Bronchial epithelial cell (primary cell): ENCODE measurements at regions not wholly inside any gene's neighbourhood (a gene's known extent, or its start where the extent isn't known, plus 50 kb on each side); places are given as distances from the start of the nearest gene placed in this dataset.

Experiments
- DNase-seq: peaks from one replicate; pipeline ENCODE4 v3.0.0-alpha.2; 2010; ENCODE audit warnings: low read depth
- FAIRE-seq: peaks from 2 replicates; lab custom pipeline; 2011; peaks lifted over from hg19 to GRCh38; lab: Jason Lieb, UNC
- H3K27me3 ChIP-seq: 2 replicates; pipeline ENCODE4 v1.5.1; 2011; ENCODE audit warnings: low read length; ENCODE audit not compliant: control insufficient read depth, insufficient read depth
- H3K36me3 ChIP-seq: 2 replicates; pipeline ENCODE4 v1.5.1; 2011; ENCODE audit warnings: low read length; ENCODE audit not compliant: control insufficient read depth, insufficient read depth
- H3K4me3 ChIP-seq: 2 replicates; pipeline ENCODE4 v1.5.1; 2011; ENCODE audit warnings: mild to moderate bottlenecking, low read depth, low read length, control low read depth
- TF ChIP-seq, protein P1 (sequence below): IDR thresholded peaks from 2 replicates; pipeline ENCODE4 v1.5.1; 2011; ENCODE audit warnings: mild to moderate bottlenecking, moderate library complexity, low read length, control low read depth, inconsistent platforms; ENCODE audit not compliant: insufficient read depth, severe bottlenecking

DNA sequence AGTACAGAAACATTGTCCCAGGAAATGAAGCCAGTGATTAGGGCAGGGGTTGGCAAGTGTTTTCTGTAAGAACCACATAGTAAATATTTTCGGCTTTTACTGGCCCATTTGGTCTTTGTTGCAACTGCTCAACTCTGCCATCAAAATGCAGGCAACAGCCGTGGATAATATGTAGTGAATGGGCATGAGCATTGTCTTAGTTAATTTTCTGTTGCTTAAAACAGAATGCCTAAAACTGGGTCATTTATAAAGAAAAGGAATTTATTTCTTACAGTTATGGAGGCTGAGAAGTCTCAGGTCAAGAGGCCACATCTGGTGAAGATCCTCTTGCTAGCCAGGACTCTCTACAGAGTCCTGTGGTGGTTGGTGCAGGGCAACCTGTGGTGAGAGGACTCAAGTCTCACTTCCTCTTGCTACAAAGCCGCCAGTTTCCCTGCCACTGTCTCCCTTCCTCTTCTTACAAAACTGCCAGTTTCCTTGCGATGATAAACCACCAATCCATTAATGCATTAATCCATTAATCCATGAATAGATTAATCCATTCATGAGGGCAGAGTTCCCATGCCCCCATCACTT, 166.4 kb downstream of the PSMG1 start:
- TF ChIP-seq, protein P1, sequence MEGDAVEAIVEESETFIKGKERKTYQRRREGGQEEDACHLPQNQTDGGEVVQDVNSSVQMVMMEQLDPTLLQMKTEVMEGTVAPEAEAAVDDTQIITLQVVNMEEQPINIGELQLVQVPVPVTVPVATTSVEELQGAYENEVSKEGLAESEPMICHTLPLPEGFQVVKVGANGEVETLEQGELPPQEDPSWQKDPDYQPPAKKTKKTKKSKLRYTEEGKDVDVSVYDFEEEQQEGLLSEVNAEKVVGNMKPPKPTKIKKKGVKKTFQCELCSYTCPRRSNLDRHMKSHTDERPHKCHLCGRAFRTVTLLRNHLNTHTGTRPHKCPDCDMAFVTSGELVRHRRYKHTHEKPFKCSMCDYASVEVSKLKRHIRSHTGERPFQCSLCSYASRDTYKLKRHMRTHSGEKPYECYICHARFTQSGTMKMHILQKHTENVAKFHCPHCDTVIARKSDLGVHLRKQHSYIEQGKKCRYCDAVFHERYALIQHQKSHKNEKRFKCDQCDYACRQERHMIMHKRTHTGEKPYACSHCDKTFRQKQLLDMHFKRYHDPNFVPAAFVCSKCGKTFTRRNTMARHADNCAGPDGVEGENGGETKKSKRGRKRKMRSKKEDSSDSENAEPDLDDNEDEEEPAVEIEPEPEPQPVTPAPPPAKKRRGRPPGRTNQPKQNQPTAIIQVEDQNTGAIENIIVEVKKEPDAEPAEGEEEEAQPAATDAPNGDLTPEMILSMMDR = no peak
- no peaks in the 10 kb centered on the region for H3K27me3 ChIP-seq
- no peak for FAIRE-seq
- H3K36me3 ChIP-seq = no peaks in the 10 kb centered on the region
- DNase-seq = no peak
- no peak overlapping the region for H3K4me3 ChIP-seq

DNA sequence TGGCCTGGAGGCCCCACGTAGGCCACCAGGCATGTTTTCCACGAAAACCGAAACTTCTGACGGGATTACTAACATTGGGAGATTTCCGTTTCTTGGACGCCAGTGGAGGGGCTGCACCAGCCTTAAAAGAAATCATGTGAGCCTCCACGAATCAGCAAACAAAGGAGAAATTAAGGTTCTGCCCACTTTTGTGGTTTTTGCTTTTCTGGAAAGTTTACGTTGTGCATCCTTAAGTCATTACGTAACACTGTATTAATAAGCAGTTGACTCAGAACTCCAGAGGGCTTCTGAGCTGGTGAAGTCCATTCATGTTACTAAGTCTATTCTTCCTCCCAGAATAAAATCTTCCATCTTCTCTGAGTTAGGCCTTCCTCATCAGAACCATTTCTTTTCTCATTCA, 168.5 kb downstream of the PSMG1 start:
- FAIRE-seq = no peak
- TF ChIP-seq, protein P1 = no peak
- Histone ChIP-seq H3K27me3 (no peaks in the 10 kb centered on the region), H3K36me3 (no peaks in the 10 kb centered on the region), H3K4me3 (no peak overlapping the region)
- DNase-seq = peak; percentile 97

DNA sequence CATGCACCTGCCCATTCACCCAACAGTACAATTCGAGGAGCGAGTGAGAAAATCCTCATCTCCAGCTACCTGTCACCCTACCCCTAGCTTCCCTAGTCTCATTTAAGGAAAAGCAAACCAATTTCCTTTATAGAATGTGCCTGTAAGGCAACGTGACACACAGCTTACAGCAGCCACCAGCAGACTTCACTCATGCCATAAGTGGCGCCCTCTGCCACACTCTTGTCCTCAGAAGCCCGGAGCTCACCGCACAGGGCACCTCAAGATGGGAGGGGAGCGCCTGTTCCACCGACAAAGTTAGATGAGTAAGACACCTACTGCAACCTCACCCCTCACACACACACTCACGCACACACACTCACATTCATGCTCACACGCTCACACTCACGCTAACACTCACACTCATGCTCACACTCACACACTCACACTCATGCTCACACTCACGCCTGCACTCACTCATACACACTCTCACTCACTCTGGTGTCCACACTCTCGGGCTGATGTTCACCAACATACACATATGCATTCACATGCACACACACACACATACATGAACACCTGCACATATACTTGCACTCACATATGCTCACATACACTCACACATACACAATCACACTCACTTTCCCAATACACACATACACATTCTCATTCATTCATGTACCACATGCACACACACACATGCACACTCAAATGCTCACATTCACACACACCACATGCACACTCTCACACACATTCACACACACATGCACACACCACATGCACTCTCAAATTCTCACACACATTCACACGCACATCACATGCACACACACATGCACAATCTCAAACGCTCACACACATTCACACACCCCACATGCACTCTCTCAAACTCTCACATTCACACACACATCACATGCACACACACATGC, 170.7 kb downstream of the PSMG1 start:
- Histone ChIP-seq H3K4me3 (no peak overlapping the region), H3K36me3 (no peaks in the 10 kb centered on the region), H3K27me3 (no peaks in the 10 kb centered on the region)
- TF ChIP-seq, protein P1 = no peak
- DNase-seq = no peak
- FAIRE-seq = peak; percentile 91

DNA sequence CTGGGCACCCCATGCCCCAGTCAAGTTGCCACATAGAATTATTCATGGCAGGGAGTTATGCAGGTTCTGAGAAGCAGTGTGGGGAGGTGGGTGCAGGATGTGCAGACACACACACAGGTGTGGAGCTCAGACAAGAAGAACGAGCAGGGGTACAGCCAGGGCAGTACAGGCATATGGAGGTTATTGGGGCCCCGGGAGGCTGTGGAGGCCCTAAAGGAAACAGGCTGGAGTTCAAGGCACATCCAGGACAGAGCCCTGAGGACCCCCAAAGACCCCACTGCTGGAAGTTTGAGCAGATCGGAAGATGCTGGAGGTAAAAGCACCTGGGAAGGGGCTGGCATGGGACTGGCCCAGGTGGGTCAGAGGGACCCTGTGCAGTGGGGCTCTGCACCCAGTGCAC, 171.3 kb downstream of the PSMG1 start:
- DNase-seq (no peak), FAIRE-seq (no peak)
- Histone ChIP-seq H3K4me3 (no peak overlapping the region), H3K27me3 (no peaks in the 10 kb centered on the region), H3K36me3 (no peaks in the 10 kb centered on the region)
- TF ChIP-seq, protein P1 = no peak

DNA sequence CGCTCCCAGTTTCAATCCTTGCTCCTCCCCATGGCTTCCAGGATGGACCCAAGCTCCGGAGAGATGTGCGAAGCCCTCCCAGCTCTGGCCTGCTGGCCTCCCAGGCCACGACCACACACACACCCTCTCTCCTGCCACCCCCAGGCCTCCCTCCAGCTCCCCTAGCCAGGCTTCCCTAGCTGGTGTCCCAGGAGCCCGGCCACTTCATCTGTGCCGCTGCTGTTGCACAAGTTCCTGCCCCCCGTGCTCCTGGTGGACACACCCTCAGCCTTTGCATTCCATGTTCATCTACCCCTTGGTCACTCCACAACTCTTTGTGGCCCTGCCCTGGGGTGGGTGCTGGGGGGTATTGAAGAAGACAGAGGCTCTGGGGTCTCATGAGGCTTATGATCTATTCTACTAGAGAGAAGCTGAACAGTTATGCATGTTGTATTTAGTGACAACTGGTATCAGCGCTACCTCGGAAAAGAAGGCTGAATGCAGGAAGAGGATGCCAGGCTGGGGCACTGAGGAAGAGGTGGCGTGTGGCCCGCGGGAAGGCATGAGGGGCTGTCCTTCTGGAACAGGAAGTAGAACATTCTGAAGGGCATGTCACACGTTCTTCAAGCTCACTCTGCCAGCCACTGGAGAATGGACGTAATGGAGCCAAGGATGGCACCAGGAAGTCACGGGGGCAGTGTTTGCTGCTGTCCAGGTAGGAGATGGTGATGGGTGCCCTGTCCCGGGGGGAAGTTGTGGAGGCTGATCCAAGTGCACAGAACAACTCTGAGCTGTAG, 172.4 kb downstream of the PSMG1 start:
- TF ChIP-seq, protein P1 = no peak
- FAIRE-seq = no peak
- no peaks in the 10 kb centered on the region for H3K36me3 ChIP-seq
- H3K27me3 ChIP-seq = no peaks in the 10 kb centered on the region
- DNase-seq = no peak
- no peak overlapping the region for H3K4me3 ChIP-seq
